ENCODE measurements at regions not wholly inside any gene's neighbourhood (a gene's known extent, or its start where the extent isn't known, plus 50 kb on each side); places are given as distances from the start of the nearest gene placed in this dataset.
"Not testable (repeated sequence)": the region's sequence is repeated elsewhere in the genome, so short reads cannot be mapped to it uniquely, and the experiment has no call there.

DNA sequence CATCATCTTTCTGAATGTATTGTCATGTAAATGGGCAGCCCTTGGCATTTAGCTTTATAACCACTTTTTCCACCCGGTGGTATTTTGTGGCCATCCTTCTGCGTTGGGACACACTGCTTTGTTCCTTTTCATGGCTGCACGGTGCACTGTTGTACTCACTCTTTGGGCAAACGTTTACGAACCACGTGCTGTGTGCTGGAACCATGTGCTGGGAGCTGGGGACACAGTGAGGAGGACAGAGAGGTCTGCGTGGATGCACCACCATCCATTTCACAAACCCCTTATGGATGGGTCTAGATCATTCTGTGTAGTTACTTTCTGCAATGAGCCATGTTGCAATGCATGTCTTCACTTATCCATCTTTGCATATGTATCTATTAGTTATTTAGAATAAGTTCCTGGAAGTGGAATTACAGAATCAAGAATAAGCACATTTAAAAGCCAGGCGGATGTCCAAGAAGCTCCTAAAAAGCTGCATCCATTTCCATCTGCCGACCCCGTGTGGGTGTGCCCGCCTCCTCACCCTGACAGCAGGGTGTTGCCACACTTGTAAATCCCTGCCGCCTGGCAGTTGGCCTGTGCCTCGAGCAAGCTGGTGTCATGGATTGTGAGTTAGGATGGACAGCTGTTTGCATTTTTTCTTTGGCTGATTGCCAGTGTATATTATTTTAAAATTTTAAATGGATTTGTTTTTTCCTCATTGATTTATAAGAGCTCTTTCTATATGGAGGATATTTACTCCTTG is 183.8 kb downstream of the LAT start:
- TF ChIP-seq, protein P1, sequence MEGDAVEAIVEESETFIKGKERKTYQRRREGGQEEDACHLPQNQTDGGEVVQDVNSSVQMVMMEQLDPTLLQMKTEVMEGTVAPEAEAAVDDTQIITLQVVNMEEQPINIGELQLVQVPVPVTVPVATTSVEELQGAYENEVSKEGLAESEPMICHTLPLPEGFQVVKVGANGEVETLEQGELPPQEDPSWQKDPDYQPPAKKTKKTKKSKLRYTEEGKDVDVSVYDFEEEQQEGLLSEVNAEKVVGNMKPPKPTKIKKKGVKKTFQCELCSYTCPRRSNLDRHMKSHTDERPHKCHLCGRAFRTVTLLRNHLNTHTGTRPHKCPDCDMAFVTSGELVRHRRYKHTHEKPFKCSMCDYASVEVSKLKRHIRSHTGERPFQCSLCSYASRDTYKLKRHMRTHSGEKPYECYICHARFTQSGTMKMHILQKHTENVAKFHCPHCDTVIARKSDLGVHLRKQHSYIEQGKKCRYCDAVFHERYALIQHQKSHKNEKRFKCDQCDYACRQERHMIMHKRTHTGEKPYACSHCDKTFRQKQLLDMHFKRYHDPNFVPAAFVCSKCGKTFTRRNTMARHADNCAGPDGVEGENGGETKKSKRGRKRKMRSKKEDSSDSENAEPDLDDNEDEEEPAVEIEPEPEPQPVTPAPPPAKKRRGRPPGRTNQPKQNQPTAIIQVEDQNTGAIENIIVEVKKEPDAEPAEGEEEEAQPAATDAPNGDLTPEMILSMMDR (conservative IDR thresholded peaks at IDR 0.05; ENCODE audit: low read depth, low read length): not testable (repeated sequence)
- TF ChIP-seq FOS, BHLHE40 (IDR thresholded peaks at IDR 0.05; ENCODE audit: low read depth, low read length): not testable (repeated sequence)

All from IMR-90 (cell line).